ENCODE measurements at regions not wholly inside any gene's neighbourhood (a gene's known extent, or its start where the extent isn't known, plus 50 kb on each side); places are given as distances from the start of the nearest gene placed in this dataset.

GRCh38 chr3:177499779-177500423, 302.6 kb upstream of the TBL1XR1 start:
- DNase-seq (ENCODE audit: low read depth, low spot score) = no peak

DNA sequence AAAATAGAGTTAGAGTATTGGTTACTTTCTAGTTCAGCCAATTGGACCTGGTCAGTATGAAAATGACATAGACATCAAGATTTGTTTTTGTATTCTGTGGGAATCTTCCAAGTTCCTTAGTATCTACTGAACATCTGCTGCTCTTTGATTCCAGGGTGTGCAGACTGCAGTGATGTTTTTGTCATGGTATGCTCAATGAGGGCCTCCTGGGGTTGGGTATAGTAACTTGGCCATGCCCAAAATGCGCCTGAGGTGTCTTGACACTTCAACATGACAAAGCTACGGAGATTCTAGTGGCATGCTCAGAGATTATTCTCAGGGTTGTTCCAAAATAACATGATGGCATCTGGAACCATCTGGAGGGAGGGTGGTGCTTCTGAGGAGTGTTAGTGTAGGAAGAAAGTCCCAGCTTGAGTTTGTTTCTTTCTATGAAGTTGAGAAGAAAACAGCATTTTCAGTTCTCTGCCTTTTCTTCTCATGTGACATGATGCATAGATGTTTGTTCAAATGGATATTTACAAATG, 313.5 kb upstream of the TBL1XR1 start:
- DNase-seq (ENCODE audit: low read depth, low spot score) = no peak

DNA sequence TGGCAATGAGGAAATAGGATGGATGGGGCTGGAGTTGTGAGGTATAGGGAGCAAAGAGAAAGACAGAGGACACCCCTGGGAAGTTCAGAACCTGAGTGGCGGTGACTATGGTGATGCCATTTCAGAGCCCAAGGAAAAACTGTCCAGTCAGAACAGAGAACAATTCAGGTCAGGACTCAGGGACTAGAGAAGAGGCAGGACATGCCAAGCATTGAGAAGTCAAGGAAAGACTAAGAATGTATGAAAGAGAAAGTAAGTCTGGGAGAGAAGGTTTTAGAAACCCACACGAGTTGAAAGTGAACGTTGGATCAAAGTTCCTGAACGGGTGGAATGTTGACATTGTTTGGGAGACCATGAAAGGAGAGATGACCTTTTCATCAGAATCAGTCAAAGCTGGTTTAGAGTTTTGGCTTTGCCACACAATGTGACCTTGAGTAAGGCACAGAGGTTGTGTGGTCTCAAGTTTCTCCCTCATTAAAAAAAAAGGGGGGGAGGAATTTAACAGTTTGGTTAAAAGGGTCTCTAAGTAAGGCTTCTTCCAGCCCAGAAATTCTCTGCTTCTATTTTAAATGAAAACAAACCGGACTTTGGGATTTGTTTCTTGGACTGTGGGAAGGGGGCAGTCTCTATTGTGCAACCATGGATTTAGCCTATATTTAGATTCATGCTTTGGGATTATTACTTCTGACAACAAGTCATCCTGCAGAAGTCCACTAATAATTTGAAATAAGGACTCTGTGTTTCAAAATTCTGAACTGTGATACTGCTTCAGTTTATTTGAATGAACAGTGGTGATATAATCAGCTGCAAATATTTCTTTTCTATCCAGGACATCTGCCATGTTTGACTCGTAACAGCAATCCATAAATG, 315.9 kb upstream of the TBL1XR1 start:
- DNase-seq (ENCODE audit: low read depth, low spot score) = no peak

GRCh38 chr3:177513815-177514610, 316.7 kb upstream of the TBL1XR1 start:
- no peak for DNase-seq (ENCODE audit: low read depth, low spot score)

- no peak for DNase-seq (ENCODE audit: low read depth, low spot score)
These were observed 317.6 kb upstream of the TBL1XR1 start for GRCh38 chr3:177514611-177515499.

DNA sequence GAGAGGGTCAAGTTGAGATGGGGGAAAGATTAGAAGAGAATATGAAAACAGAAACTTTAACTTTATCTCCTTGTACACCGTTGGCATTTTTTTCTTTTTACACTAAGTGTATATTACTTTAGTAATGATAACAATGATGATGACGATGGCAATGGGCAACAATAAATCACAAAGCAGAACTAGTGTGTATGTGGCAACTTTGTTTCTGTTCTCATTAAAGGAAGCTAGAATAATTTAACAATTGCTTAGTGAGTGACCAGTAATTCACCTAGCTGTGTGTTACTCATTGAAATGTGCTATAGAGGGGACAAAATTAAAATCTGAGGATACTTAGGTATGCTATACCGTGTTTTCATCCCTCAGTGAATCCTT, 318.5 kb upstream of the TBL1XR1 start:
- DNase-seq (ENCODE audit: low read depth, low spot score) = no peak

DNA sequence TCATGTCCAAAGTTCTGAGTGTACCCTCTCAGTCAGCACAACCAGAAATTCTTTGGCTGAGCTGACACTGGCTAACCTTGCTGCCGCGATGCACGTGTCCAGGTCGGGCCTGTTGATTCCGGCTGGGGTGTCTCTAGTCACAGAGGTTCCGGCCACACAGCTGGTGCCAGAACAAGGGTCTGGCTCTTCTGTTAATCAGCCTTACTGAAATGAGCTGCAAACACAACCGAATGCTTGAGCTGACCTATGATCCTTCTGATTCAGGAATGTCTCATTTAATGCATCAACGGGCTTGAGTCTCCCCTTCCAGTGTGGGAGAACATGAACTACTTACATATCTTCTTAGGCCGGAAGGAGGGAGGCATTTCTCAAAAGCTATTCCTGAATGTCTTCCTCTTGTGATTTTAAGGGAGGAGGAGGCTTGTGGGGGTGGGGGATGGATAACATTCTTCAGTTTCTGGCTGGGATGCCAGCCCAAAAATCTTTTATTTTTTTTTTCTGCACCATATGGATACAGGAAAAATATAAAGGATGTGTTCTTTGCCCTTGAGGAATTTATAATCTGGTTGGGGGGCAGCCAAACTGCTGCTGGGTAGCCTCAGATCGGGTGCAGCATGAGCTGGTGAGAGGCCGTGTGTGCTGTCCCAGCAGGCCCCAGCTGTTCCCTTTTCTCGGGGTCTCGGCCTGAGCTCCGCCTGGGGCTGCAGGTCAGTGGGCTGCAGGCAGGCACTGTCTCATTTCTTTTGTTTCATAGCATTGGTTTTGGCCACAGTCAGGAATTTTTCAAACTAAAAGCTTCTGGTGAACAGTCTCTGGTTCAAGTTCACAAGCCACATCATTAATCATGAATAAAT, 319.1 kb upstream of the TBL1XR1 start:
- DNase-seq (ENCODE audit: low read depth, low spot score) = peak; percentile 86

DNA sequence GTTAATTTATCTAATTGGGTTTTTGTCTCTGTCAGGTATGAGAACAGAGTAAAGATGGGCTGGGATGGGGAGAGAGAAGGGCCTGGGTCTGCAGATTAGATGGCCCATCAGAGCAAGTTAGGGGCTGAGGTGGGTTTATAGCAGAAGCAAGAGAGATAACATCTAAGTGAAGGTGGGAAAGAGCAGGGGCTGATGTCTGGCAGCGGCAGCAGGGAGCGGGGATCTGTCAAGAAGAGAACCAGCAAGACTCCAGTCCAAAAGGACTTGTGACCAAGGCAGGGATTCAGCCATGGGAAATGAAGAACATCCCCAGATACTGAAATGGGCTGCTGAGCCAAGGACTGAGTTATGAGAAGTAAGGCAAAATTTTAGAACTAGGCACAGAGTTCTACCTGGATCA, 320.6 kb upstream of the TBL1XR1 start:
- DNase-seq (ENCODE audit: low read depth, low spot score) = no peak

DNA sequence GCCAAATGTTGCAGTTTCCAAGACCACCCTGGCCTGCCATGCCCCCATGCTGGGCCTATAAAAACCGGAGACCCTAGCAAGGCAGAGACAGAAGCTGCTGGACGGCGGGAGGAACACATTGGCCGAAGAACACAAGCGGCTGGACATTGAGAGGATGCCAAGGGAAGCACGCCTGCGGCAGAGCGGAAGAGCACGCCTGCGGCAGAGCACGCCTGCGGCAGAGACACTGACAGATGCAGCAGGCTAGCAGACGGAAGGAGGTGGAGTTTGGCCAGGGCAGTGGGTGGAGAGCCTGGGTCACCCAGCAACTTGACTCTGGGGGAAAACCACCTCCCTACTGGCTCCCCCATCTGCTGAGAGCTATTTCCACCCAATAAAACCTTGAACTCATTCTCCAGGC, 322.3 kb upstream of the TBL1XR1 start:
- DNase-seq (ENCODE audit: low read depth, low spot score) = no peak

DNA sequence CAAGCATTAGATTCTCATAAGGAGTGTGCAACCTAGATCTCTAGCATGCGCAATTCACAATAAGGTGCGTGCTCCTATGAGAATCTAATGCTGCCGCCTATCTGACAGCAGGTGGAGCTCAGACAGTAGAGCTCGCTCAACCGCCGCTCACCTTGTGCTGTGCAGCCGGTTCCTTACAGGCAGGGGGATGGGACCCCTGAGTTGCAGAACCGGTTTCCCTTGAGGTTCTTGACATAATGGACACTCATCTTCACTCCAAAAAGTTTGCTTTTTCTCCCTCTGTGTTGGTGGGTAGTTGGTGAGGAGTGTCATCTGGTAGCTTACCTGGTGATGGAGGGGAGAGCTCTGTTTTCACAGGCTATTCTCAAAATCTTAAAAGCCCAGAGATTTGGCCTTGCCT, 324.0 kb upstream of the TBL1XR1 start:
- no peak for DNase-seq (ENCODE audit: low read depth, low spot score)

DNA sequence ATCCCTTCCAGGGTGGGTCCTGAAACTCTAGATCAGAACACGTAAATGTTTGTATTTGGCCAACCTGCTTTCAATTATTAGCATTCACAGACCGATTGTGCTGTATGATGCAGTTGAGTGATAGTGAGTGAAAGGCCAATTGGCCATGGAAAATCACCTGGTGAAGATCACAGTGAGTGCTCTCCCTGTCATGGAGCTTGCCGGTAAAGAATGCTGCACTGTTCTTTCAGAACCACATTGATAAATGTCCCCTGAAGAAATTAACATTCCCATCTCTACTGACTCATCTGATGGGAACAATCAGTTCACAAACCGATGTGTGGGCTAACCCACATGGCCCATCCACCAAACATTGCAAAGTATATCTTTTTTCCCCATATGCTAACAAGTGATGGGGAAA, 324.8 kb upstream of the TBL1XR1 start:
- no peak for DNase-seq (ENCODE audit: low read depth, low spot score)

- DNase-seq (ENCODE audit: low read depth, low spot score) = no peak
These were observed 325.9 kb upstream of the TBL1XR1 start for GRCh38 chr3:177523067-177523675.

DNA sequence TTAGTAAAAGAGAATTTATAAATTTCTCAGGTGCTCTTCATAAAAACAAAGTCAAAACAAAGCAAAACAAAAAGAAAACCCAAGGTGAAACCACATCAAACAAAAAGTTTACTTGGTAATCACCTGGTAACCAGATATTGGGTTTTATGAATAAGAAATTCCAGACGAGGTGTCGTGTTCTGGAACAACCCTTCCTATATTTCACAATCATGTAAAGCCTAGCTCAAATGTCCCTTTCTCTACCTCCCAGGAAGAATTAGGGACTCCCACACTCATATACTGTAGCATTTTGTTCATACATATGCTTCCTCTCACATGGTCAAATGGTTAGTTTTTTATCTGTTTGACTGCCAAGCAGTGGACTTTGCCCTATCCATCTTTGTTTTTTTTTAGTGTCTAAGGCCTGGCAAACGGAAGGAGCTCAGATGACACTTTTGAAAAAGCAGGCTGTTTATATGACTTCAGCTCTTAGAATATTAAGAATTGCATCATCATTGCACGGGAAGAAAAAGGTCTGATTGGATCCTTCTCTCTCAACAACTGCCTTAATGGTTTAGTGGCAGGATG, 326.7 kb upstream of the TBL1XR1 start:
- no peak for DNase-seq (ENCODE audit: low read depth, low spot score)

DNA sequence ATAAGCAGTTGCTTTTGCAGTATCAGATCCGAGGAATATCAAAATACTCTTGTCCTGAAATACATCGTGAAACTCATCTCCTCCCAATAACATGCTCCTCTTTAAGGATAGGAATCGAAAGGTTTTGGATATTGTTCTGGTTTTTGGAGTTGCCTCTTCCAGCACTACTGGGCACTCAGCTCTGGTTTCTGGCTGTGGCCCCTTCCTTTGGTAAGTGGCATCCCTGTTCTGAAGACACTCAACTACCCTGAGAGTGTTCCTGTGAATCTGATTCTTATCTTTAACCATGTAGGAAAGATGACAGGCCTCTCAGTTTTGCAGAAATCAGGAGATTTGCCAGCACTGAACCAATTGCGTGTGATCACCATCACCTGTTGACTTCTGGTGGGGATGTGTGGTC, 327.5 kb upstream of the TBL1XR1 start:
- DNase-seq (ENCODE audit: low read depth, low spot score) = no peak

DNA sequence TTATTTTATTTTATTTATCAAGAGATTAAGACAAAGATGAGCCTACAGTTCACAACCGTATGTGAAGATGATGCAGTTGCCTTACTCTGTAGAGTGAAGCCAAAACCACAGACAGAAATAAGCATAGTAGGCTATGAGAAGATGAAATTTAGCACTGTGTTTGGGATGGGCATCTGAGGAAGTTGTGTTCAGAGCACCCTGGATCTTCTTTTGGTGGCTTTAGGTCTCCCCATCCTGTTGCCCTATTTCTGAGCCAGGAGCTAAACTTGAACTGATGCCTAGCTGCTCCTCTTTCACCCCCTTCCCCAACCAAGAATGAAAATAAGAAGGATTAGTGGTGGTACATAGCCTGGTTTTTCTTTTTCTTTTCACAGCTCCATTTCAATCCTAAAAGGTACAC, 328.1 kb upstream of the TBL1XR1 start:
- DNase-seq (ENCODE audit: low read depth, low spot score) = no peak

DNA sequence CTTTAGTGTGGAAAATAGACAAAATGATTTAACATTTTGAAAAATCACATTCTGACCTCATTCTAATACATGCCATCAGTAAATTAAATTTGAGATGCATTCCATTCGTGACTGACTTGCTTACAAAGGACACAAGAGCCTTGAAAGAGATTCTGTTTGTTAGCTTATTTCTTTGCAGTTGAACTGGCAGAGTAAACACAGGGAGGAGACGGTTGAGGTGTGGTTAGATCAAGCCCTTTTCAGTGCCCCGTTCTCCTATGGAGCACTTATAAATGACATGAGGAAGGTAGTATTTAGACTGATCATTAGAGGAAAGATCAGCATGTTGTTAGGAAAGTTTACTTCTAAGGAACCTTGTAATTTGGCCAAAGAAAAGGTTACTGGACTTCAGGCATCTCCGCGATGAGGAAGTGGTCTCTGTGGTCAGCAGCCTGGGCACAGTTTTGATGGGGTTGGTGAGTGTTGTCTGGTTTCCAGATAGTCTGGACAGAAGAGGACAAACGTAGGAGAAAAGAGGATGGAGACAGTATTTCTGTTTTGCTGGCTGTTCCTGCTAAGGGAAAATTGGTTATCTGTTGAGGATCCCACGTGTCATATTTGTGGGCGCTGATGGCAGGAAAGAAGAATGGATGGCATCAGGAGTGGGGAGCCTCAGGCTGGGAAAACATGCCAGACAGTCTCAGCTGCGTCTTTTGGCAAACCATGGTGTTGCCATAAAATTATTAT, 328.9 kb upstream of the TBL1XR1 start:
- DNase-seq (ENCODE audit: low read depth, low spot score) = no peak

DNA sequence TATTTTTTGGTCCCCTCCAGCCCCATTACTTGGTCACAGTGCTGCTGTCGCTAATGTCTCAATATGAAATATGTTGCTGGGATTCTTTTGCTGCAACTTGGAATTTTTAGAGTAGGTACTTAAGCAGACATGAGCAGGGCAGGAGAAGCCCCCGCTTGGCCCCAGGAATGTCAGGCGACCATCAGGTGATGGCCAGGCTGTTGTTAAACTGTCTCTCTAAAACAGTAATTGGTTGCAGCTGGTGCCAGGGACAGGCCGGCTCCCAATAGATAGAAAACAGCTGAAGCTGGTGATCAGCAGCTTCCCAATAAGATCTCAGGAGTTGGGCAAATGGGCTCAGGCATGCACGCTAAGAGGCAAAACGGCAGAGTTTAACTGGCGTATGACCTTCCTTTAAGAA, 329.9 kb upstream of the TBL1XR1 start:
- DNase-seq (ENCODE audit: low read depth, low spot score) = no peak

- no peak for DNase-seq (ENCODE audit: low read depth, low spot score)
These were observed 331.2 kb upstream of the TBL1XR1 start for GRCh38 chr3:177528306-177529070.

Data from smooth muscle cell of the brain vasculature (primary cell).